ENCODE measurements at regions not wholly inside any gene's neighbourhood (a gene's known extent, or its start where the extent isn't known, plus 50 kb on each side); places are given as distances from the start of the nearest gene placed in this dataset.
"Not testable (repeated sequence)": the region's sequence is repeated elsewhere in the genome, so short reads cannot be mapped to it uniquely, and the experiment has no call there.

- DNase-seq: no peak
Observed at GRCh38 chr10:61078542-61079275, 134.7 kb upstream of the RHOBTB1 start.

DNA sequence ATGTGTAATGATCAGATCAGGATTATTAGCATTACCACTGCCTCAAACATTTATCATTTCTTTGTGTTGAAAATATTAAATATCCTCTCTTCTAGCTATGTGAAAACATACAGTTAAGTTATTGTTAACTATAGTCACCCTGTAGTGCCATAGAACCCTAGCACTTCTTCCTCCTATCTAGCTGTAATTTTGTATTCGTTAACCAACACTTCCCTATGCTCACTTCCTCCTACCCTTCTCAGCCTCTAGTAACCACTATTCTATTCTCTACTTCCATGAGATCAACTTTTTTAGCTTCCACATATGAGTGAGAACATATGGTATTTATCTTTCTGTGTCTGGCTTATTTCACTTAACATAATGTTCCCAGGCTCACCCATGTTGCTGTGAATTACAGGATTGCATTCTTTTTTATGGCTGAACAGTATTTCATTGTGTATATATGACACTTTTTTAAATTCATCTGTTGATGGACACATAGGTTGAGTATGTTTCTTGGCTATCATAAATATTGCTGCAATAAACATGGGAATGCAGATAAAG lies 132.7 kb upstream of the RHOBTB1 start:
- DNase-seq: no peak

GRCh38 chr10:61073391-61073790 lies 129.4 kb upstream of the RHOBTB1 start:
- no peak for DNase-seq

GRCh38 chr10:61071580-61071979 lies 127.6 kb upstream of the RHOBTB1 start:
- peak; percentile 73 for DNase-seq

DNA sequence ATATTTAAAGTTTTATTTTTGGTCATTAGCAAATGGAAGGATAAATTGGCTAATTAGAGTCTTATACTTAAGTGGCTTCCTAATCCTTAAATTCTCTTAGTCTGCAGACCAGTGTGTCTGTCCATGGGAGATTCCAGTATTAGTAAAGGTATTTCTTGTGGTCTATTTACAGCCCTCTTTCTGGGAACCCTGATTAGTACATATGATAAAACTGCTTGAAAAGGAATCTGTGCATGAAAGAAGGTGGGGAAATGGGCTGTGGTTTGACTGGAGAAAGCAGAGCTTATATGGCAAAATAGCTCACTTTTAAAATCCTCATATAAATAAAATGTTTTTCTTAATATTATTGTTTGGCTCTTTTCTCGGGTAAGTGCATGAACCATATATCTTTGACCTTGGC lies 124.5 kb upstream of the RHOBTB1 start:
- no peak for DNase-seq

DNA sequence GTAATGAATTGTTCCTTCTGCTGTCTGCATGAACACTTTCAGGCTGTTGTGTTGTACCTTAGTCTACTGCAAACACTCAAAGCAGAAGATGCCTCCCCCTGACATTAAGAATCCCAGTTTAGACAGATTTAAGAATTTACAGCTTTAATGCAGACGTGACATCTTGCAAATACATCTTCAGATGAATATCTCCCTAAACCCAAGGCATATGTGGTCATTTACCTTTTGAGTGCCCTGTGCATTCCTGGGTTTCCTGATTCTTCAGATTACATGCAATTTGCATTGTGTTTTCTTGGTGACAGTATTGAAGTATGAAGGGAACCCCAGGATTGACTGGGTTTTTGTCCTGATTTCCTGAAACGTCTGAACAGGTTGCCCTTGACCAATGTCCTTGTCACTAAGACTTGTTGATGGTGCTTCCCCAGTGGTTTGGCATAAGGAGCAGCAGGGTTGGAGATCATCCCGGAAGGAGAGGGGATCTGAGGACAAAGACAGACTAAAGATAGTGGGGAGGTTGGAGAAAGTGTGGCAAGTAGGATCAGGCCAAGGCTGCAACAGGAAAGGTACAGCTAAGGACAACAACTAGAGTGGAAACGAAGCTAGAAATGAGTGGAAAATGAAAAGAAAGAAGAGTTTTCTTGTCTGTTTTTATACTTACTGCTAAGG lies 123.8 kb upstream of the RHOBTB1 start:
- DNase-seq: no peak

DNA sequence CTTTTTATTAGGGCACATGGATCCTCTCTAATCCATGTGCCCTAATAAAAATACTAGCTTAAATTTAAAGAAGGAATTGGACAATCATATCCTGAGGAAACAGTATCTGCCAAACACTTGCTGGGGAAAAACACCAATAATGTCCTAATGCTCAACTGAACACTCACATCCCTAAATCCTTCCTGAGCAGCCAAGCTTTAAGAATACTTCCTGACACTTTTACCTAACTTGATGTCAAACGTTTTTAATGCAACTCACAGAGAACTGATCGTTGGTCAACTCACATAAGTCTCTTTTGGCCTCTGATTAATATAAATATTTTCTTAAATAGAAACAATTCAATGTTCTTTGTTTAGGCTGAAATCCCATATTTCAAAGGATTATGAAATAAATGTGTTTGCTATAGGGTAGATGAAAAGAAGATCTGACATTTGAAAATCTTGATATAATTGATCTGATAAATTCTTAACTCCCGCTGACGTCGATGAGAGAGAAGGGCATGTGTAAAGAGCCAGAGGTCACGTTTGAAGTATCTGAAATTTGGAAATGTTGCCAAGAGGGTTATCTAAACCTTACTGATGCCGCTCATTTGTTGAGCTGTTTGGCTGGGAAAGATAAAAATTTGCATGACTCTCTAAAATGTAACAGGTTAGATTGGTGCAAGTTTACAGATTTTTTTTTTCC lies 122.8 kb upstream of the RHOBTB1 start:
- no peak for DNase-seq

DNA sequence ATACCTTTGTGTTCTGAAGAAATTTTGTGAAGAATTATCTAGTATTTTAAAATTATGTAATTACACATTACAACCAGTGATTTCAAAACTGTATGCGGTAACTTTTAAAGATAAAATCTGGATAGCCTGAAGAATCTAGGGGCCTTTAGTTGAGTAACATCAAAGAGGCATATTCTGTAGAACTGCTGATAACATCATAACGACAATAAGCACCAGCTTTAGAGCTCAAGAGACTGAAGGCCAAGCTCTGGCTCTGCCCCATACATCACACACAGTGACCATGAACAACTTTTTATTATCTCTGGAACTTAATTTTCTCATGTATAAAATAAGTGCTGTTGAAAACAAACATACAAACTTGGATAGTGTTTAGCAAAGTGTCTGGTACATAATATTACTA lies 121.1 kb upstream of the RHOBTB1 start:
- DNase-seq: no peak

DNA sequence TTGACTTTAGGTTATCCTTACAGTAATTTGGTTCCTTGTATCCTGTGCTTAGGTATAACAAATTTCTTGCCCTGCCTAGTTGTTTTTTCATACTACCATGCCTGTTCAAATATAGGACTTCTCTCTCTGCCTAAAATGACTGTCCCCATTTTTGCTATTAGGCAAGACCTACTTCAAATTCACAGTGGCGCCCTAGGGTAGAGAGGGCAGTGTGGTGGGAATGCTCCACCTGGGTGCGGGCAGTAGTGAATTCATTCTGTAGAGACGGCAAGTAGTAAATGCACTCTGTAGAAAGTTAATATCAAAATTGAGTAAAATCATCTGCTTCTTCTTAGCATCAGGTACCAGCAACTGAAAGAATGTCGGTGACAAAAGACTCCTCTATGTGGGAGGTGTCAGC lies 120.4 kb upstream of the RHOBTB1 start:
- no peak for DNase-seq

GRCh38 chr10:61063901-61064300 lies 119.9 kb upstream of the RHOBTB1 start:
- no peak for DNase-seq

GRCh38 chr10:61063034-61063433 lies 119.0 kb upstream of the RHOBTB1 start:
- DNase-seq: no peak

DNA sequence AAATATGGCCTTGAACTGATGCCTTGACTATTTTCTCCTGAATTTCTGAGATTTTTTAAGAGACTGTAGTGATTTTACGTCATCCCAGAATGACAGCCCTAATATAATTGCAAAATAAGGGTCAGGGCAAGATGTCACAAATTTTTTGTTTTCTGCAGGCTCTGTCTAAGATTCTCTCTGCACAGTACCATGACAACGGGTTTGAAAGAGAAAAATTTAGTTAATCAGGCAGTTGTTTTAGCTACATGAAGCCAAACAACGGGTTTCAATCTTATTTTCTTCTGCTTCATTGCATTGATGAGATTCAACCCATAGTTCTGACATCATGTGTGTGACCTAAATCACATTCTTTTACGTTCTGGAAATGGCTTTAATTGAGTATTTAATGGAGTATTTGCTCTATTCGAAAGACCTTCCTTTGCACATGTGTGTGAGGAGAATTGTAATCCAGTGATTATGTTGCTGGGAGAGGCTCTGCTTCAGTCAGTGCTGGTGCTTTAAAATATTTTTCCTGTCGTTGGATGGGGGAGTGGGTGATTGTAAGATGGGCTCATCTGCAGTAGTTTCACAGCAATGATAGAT lies 118.0 kb upstream of the RHOBTB1 start:
- no peak for DNase-seq

GRCh38 chr10:61059636-61060035 lies 115.7 kb upstream of the RHOBTB1 start:
- DNase-seq: no peak

DNA sequence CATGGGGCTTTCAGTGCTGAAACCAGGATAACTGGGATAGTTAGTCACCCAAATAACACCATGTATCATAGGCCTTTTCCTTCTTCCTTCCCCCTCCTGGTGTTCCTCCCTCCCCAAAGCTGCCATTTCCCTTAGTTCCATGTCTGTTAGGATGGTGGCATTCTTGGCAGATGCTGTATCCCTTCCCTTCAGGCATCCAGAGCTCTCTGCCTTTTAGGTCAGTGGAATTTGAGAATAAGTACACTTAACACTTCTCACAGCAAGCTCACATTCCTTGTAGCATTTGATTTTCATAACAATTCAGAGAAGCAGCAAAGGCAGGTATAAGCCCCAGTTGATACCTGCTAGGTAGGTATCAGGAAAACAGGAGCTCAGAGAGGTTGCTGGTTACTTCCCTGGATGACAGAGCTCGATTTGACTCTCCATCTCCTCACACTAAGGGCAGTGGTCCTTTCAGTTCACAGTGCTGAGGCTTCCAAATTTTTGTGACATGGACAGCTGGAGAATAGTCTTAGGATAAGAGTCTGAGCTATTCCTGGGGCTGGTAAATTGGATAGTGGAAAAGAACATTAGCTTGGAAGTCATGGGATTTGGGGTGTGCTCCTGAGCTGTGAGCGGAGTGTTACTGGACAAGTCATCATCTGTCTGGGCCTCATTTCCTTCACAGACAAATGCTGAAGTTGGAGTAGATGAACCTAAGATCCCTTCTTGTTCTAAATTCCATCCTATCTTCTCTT lies 108.7 kb upstream of the RHOBTB1 start:
- no peak for DNase-seq

DNA sequence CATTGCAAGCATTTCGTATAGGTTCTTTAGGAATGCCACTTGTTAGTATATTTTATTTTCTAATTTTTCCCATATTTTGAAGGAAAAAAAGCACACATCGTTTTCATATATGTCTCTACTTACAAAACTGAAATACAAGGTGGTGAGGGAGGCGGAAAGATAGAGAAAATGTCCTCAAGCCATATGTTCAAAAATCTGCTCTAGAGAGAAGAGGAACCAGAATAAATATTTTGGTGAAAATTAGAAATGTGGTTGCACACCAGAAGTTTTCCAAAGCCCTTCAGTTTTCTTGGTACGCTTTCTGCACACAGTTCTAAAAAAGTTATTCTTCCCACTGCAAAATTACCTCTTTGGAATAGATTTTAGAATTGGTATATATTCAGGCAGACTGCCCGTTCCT lies 107.4 kb upstream of the RHOBTB1 start:
- no peak for DNase-seq

DNA sequence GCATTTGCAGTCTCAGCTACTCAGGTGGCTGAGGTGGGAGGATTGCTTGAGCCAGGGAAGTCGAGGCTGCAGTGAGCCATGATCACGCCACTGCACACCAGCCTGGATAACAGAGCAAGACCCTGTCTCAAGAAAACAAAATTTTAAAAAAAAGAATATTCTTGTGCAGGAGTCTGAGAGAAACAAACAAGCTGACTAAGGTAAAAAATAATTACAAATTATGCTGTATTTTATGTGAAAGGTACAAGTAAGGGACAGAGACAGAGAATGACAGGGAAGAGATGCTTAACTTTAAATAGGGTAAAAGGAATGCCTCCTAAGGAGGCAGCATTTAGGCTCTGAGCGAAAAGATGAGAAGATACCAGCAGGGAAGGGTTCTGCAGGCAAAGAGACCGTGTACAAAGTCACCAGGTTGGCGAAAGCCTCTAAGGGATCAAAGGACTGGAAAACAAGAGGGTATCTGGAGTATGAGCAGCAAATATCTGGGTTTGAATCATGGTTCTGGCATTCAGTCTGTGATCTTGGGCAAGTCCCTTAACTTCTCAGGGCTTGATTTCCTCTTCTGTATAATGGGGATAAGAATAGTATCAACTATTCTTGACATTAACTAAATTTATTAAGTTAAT lies 106.2 kb upstream of the RHOBTB1 start:
- DNase-seq: no peak

DNA sequence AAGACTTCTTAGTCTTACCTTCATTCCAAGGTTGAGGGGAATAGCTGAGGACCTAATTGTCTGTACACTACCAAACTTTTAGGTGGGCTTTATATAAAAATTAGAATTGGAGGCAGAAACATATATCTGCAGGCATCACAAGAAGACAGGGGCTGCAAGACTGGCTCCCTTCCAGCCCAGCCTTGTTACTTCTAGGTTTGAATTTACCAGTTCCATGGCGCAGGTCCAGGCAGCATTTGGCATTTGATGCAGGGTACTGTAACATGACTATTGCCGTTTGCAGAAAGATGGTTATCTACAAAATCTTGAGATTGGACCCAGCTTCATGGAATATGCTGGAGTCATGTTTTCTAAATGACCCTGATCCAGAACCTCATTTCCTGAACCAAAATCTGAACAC lies 105.4 kb upstream of the RHOBTB1 start:
- DNase-seq: no peak

- DNase-seq: no peak
Observed at GRCh38 chr10:61047788-61048560, 104.0 kb upstream of the RHOBTB1 start.

DNA sequence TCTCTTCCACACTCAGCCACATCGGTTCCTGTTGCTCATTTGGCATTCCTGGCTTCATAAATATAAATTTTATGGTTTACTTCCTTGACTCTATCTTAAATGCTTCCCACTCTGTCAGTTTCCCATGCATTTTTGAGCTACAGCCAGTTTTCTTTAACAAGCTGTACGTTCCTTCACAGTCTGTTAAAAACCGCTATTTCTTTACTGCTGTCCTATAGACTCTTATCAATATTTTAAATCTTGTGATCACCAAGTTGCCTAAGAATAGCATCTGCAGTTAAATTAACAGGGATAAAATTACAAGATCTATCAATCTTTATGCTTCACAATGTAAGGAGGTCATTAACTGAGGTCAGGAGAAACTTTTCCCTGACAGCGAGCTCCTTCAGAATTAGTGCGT lies 103.1 kb upstream of the RHOBTB1 start:
- no peak for DNase-seq

- not testable (repeated sequence) for DNase-seq
Observed at GRCh38 chr10:61045480-61045879, 101.5 kb upstream of the RHOBTB1 start.

DNA sequence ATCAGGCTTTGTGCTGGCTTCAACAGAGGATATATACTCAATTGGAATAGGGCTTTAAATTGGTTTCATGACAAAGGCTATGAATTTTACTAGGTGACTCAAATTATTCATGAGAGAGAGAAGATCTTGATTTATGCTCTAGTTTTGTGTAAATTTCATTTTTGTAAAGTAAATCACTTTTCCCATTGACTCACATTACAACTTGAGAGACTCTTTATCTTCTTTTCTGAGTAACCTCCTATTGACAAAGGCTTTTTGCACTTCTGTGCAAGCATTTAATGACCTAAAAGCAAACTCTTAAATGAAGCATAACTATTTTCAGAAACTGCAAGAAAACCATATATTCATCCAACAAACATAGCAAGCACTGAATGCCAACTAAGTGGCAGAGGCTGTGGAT lies 98.5 kb upstream of the RHOBTB1 start:
- DNase-seq: no peak
